ENCODE measurements at regions not wholly inside any gene's neighbourhood (a gene's known extent, or its start where the extent isn't known, plus 50 kb on each side); places are given as distances from the start of the nearest gene placed in this dataset.

GRCh38 chr3:59467476-59467875 lies 417.7 kb upstream of the CFAP20DC start:
- Histone ChIP-seq H3K27ac (ENCODE audit: low read depth, low read length) (no peak overlapping the region), H3K4me1 (ENCODE audit: control insufficient read depth, insufficient read depth, low read length) (no peaks in the 10 kb centered on the region), H3K9me3 (ENCODE audit: control insufficient read depth, insufficient read depth, low read length) (no peaks in the 10 kb centered on the region), H3K9ac (ENCODE audit: low read depth, low read length) (no peak overlapping the region), H3K27me3 (ENCODE audit: control insufficient read depth, insufficient read depth, low read length) (no peaks in the 10 kb centered on the region), H3K4me3 (ENCODE audit: low read depth, low read length) (no peak overlapping the region), H3K36me3 (ENCODE audit: control insufficient read depth, insufficient read depth, low read length) (no peaks in the 10 kb centered on the region)

GRCh38 chr3:59464187-59464586 lies 414.4 kb upstream of the CFAP20DC start:
- H3K9ac ChIP-seq (ENCODE audit: low read depth, low read length) = no peak overlapping the region
- no peaks in the 10 kb centered on the region for H3K36me3 ChIP-seq (ENCODE audit: control insufficient read depth, insufficient read depth, low read length)
- H3K27ac ChIP-seq (ENCODE audit: low read depth, low read length) = no peak overlapping the region
- H3K4me3 ChIP-seq (ENCODE audit: low read depth, low read length) = no peak overlapping the region
- no peaks in the 10 kb centered on the region for H3K9me3 ChIP-seq (ENCODE audit: control insufficient read depth, insufficient read depth, low read length)
- H3K27me3 ChIP-seq (ENCODE audit: control insufficient read depth, insufficient read depth, low read length) = no peaks in the 10 kb centered on the region
- no peaks in the 10 kb centered on the region for H3K4me1 ChIP-seq (ENCODE audit: control insufficient read depth, insufficient read depth, low read length)

GRCh38 chr3:59463253-59463652 lies 413.4 kb upstream of the CFAP20DC start:
- H3K27me3 ChIP-seq (ENCODE audit: control insufficient read depth, insufficient read depth, low read length) = no peaks in the 10 kb centered on the region
- H3K9me3 ChIP-seq (ENCODE audit: control insufficient read depth, insufficient read depth, low read length) = no peaks in the 10 kb centered on the region
- no peak overlapping the region for H3K9ac ChIP-seq (ENCODE audit: low read depth, low read length)
- H3K4me1 ChIP-seq (ENCODE audit: control insufficient read depth, insufficient read depth, low read length) = no peaks in the 10 kb centered on the region
- H3K27ac ChIP-seq (ENCODE audit: low read depth, low read length) = no peak overlapping the region
- H3K36me3 ChIP-seq (ENCODE audit: control insufficient read depth, insufficient read depth, low read length) = no peaks in the 10 kb centered on the region
- H3K4me3 ChIP-seq (ENCODE audit: low read depth, low read length) = no peak overlapping the region

GRCh38 chr3:59460068-59460467 lies 410.2 kb upstream of the CFAP20DC start:
- no peaks in the 10 kb centered on the region for H3K9me3 ChIP-seq (ENCODE audit: control insufficient read depth, insufficient read depth, low read length)
- H3K4me3 ChIP-seq (ENCODE audit: low read depth, low read length) = no peak overlapping the region
- no peaks in the 10 kb centered on the region for H3K36me3 ChIP-seq (ENCODE audit: control insufficient read depth, insufficient read depth, low read length)
- no peaks in the 10 kb centered on the region for H3K4me1 ChIP-seq (ENCODE audit: control insufficient read depth, insufficient read depth, low read length)
- no peaks in the 10 kb centered on the region for H3K27me3 ChIP-seq (ENCODE audit: control insufficient read depth, insufficient read depth, low read length)
- H3K9ac ChIP-seq (ENCODE audit: low read depth, low read length) = no peak overlapping the region
- H3K27ac ChIP-seq (ENCODE audit: low read depth, low read length) = no peak overlapping the region

GRCh38 chr3:59456852-59457485 lies 407.1 kb upstream of the CFAP20DC start:
- H3K9me3 ChIP-seq (ENCODE audit: control insufficient read depth, insufficient read depth, low read length) = no peaks in the 10 kb centered on the region
- no peaks in the 10 kb centered on the region for H3K36me3 ChIP-seq (ENCODE audit: control insufficient read depth, insufficient read depth, low read length)
- H3K4me3 ChIP-seq (ENCODE audit: low read depth, low read length) = no peak overlapping the region
- H3K9ac ChIP-seq (ENCODE audit: low read depth, low read length) = no peak overlapping the region
- H3K4me1 ChIP-seq (ENCODE audit: control insufficient read depth, insufficient read depth, low read length) = no peaks in the 10 kb centered on the region
- no peaks in the 10 kb centered on the region for H3K27me3 ChIP-seq (ENCODE audit: control insufficient read depth, insufficient read depth, low read length)
- H3K27ac ChIP-seq (ENCODE audit: low read depth, low read length) = no peak overlapping the region

- Histone ChIP-seq H3K9ac (ENCODE audit: low read depth, low read length) (no peak overlapping the region), H3K4me3 (ENCODE audit: low read depth, low read length) (no peak overlapping the region)
Observed at GRCh38 chr3:59451800-59452746, 402.2 kb upstream of the CFAP20DC start.

GRCh38 chr3:59450946-59451763 lies 401.3 kb upstream of the CFAP20DC start:
- Histone ChIP-seq H3K9me3 (ENCODE audit: control insufficient read depth, insufficient read depth, low read length) (no peaks in the 10 kb centered on the region), H3K9ac (ENCODE audit: low read depth, low read length) (no peak overlapping the region), H3K27me3 (ENCODE audit: control insufficient read depth, insufficient read depth, low read length) (peaks cover 2% of the 10 kb centered on the region; the same call in 1 of the 2 replicates), H3K4me1 (ENCODE audit: control insufficient read depth, insufficient read depth, low read length) (no peaks in the 10 kb centered on the region), H3K36me3 (ENCODE audit: control insufficient read depth, insufficient read depth, low read length) (no peaks in the 10 kb centered on the region), H3K27ac (ENCODE audit: low read depth, low read length) (no peak overlapping the region), H3K4me3 (ENCODE audit: low read depth, low read length) (no peak overlapping the region)

More at GRCh38 chr3:59451800-59452746, 402.2 kb upstream of the CFAP20DC start:
- Histone ChIP-seq H3K27ac (ENCODE audit: low read depth, low read length) (no peak overlapping the region), H3K9me3 (ENCODE audit: control insufficient read depth, insufficient read depth, low read length) (no peaks in the 10 kb centered on the region), H3K36me3 (ENCODE audit: control insufficient read depth, insufficient read depth, low read length) (no peaks in the 10 kb centered on the region), H3K27me3 (ENCODE audit: control insufficient read depth, insufficient read depth, low read length) (no peaks in the 10 kb centered on the region), H3K4me1 (ENCODE audit: control insufficient read depth, insufficient read depth, low read length) (no peaks in the 10 kb centered on the region)

GRCh38 chr3:59450437-59450836 lies 400.6 kb upstream of the CFAP20DC start:
- H3K9ac ChIP-seq (ENCODE audit: low read depth, low read length) = no peak overlapping the region
- H3K4me3 ChIP-seq (ENCODE audit: low read depth, low read length) = no peak overlapping the region

GRCh38 chr3:59446775-59447465 lies 397.1 kb upstream of the CFAP20DC start:
- Histone ChIP-seq H3K27ac (ENCODE audit: low read depth, low read length) (no peak overlapping the region), H3K4me3 (ENCODE audit: low read depth, low read length) (no peak overlapping the region), H3K36me3 (ENCODE audit: control insufficient read depth, insufficient read depth, low read length) (no peaks in the 10 kb centered on the region), H3K9ac (ENCODE audit: low read depth, low read length) (no peak overlapping the region), H3K4me1 (ENCODE audit: control insufficient read depth, insufficient read depth, low read length) (no peaks in the 10 kb centered on the region), H3K9me3 (ENCODE audit: control insufficient read depth, insufficient read depth, low read length) (no peaks in the 10 kb centered on the region), H3K27me3 (ENCODE audit: control insufficient read depth, insufficient read depth, low read length) (peaks cover 44% of the 10 kb centered on the region)

More at GRCh38 chr3:59450437-59450836, 400.6 kb upstream of the CFAP20DC start:
- Histone ChIP-seq H3K27me3 (ENCODE audit: control insufficient read depth, insufficient read depth, low read length) (peaks cover 9% of the 10 kb centered on the region), H3K4me1 (ENCODE audit: control insufficient read depth, insufficient read depth, low read length) (no peaks in the 10 kb centered on the region), H3K27ac (ENCODE audit: low read depth, low read length) (no peak overlapping the region), H3K36me3 (ENCODE audit: control insufficient read depth, insufficient read depth, low read length) (no peaks in the 10 kb centered on the region), H3K9me3 (ENCODE audit: control insufficient read depth, insufficient read depth, low read length) (no peaks in the 10 kb centered on the region)

- Histone ChIP-seq H3K4me1 (ENCODE audit: control insufficient read depth, insufficient read depth, low read length) (no peaks in the 10 kb centered on the region), H3K9me3 (ENCODE audit: control insufficient read depth, insufficient read depth, low read length) (no peaks in the 10 kb centered on the region), H3K36me3 (ENCODE audit: control insufficient read depth, insufficient read depth, low read length) (no peaks in the 10 kb centered on the region), H3K27ac (ENCODE audit: low read depth, low read length) (no peak overlapping the region), H3K27me3 (ENCODE audit: control insufficient read depth, insufficient read depth, low read length) (peaks cover 66% of the 10 kb centered on the region), H3K9ac (ENCODE audit: low read depth, low read length) (no peak overlapping the region), H3K4me3 (ENCODE audit: low read depth, low read length) (no peak overlapping the region)
Observed at GRCh38 chr3:59444676-59445075, 394.9 kb upstream of the CFAP20DC start.

All from HUES48 (cell line).